ENCODE measurements at regions not wholly inside any gene's neighbourhood (a gene's known extent, or its start where the extent isn't known, plus 50 kb on each side); places are given as distances from the start of the nearest gene placed in this dataset.

- TF ChIP-seq CTCF (IDR thresholded peaks at IDR 0.05), result no peak
- TF ChIP-seq POLR2A (IDR thresholded peaks at IDR 0.05), result no peak
Measured at GRCh38 chr2:175330195-175330594, 148.7 kb upstream of the ATP5MC3 start.
